GM23338 (cell line): ENCODE measurements at regions not wholly inside any gene's neighbourhood (a gene's known extent, or its start where the extent isn't known, plus 50 kb on each side); places are given as distances from the start of the nearest gene placed in this dataset.
"Not testable (repeated sequence)": the region's sequence is repeated elsewhere in the genome, so short reads cannot be mapped to it uniquely, and the experiment has no call there.

Experiments
- ATAC-seq: fragments of 200-7000 bp; cut with Tn5 transposase; 3 replicates; pipeline ENCODE4 v1.9.1; 2020
- DNase-seq: peaks from one replicate; pipeline ENCODE4 v3.0.0-alpha.2; 2015; ENCODE audit warnings: low spot score
- H2AFZ ChIP-seq: fragments of 200-600 bp; sonication (generic); 2 replicates; pipeline ENCODE4 v1.8.0; 2016; ENCODE audit warnings: antibody characterized with exemption, mild to moderate bottlenecking, moderate library complexity
- H3F3A ChIP-seq: fragments of 200-600 bp; sonication (generic); replicated peaks from 2 replicates; pipeline ENCODE4 v1.8.0; 2017; ENCODE audit warnings: antibody characterized with exemption, mixed run types, low read depth
- H3K27ac ChIP-seq: fragments of 200-600 bp; sonication (generic); 2 replicates; pipeline ENCODE4 v1.6.1; 2016; ENCODE audit warnings: low read depth
- H3K27me3 ChIP-seq: fragments of 200-600 bp; sonication (generic); 2 replicates; pipeline ENCODE4 v1.8.0; 2016; ENCODE audit warnings: mild to moderate bottlenecking, mixed run types, moderate library complexity; ENCODE audit not compliant: insufficient read depth
- H3K36me3 ChIP-seq: fragments of 200-600 bp; sonication (generic); 2 replicates; pipeline ENCODE4 v1.8.0; 2016; ENCODE audit warnings: mild to moderate bottlenecking; ENCODE audit not compliant: insufficient read depth
- H3K4me1 ChIP-seq: fragments of 200-600 bp; sonication (generic); 2 replicates; pipeline ENCODE4 v1.8.0; 2016; ENCODE audit warnings: mild to moderate bottlenecking, moderate library complexity; ENCODE audit not compliant: insufficient read depth
- H3K4me2 ChIP-seq: fragments of 200-600 bp; sonication (generic); 2 replicates; pipeline ENCODE4 v1.7.1; 2017; ENCODE audit warnings: mixed run types
- H3K4me3 ChIP-seq: fragments of 200-600 bp; sonication (generic); 2 replicates; pipeline ENCODE4 v1.6.1; 2016; ENCODE audit warnings: mixed run types
- H3K79me2 ChIP-seq: fragments of 200-600 bp; sonication (generic); replicated peaks from 2 replicates; pipeline ENCODE4 v1.8.0; 2017; ENCODE audit warnings: mild to moderate bottlenecking; ENCODE audit not compliant: insufficient read depth
- H3K9me2 ChIP-seq: fragments of 200-600 bp; sonication (generic); 2 replicates; pipeline ENCODE4 v1.8.0; 2017; ENCODE audit not compliant: insufficient read depth
- H4K20me1 ChIP-seq: fragments of 200-600 bp; sonication (generic); replicated peaks from 2 replicates; pipeline ENCODE4 v1.8.0; 2017; ENCODE audit warnings: mild to moderate bottlenecking; ENCODE audit not compliant: insufficient read depth
- H3K27ac Mint-ChIP-seq: 2 replicates; pipeline ENCODE4 v1.8.0; 2020; ENCODE audit warnings: inconsistent platforms, mild to moderate bottlenecking, moderate library complexity, mixed read lengths
- H3K27me3 Mint-ChIP-seq: 3 replicates; pipeline ENCODE4 v1.8.0; 2022; ENCODE audit warnings: low read depth, mild to moderate bottlenecking, moderate library complexity, mixed read lengths, inconsistent platforms; ENCODE audit not compliant: insufficient read depth, poor library complexity
- H3K36me3 Mint-ChIP-seq: 3 replicates; pipeline ENCODE4 v1.8.0; 2021; ENCODE audit warnings: low read depth, mild to moderate bottlenecking, inconsistent platforms, moderate library complexity, mixed read lengths
- H3K4me1 Mint-ChIP-seq: 3 replicates; pipeline ENCODE4 v1.8.0; 2020; ENCODE audit warnings: mild to moderate bottlenecking, inconsistent platforms, mixed read lengths
- H3K4me3 Mint-ChIP-seq: 3 replicates; pipeline ENCODE4 v1.8.0; 2021; ENCODE audit warnings: moderate library complexity, mild to moderate bottlenecking, inconsistent platforms, mixed read lengths
- H3K9me3 Mint-ChIP-seq: 3 replicates; pipeline ENCODE4 v1.8.0; 2020; ENCODE audit warnings: moderate library complexity, mild to moderate bottlenecking, inconsistent platforms, mixed read lengths
- CREB1 ChIP-seq: fragments of 250-450 bp; sonication (Bioruptor Pico); IDR thresholded peaks from 2 replicates; pipeline ENCODE4 v1.5.0; 2020; ENCODE audit warnings: low read depth, mild to moderate bottlenecking, moderate library complexity
- EZH2 ChIP-seq: fragments of 200-600 bp; sonication (generic); IDR thresholded peaks from one replicate; pipeline ENCODE4 v1.8.0; 2017; ENCODE audit warnings: antibody characterized with exemption, mild to moderate bottlenecking, low read depth; ENCODE audit not compliant: unreplicated experiment
- EZH2phosphoT487 ChIP-seq: fragments of 200-600 bp; sonication (generic); IDR thresholded peaks from one replicate; pipeline ENCODE4 v1.8.1; 2018; ENCODE audit warnings: antibody characterized with exemption; ENCODE audit not compliant: unreplicated experiment
- NANOG ChIP-seq: IDR thresholded peaks from 2 replicates; pipeline ENCODE4 v1.6.1; 2016; ENCODE audit warnings: antibody characterized with exemption, borderline replicate concordance
- POLR2AphosphoS5 ChIP-seq: IDR thresholded peaks from 2 replicates; pipeline ENCODE4 v1.6.1; 2016; ENCODE audit warnings: antibody characterized with exemption, low read depth
- ZNF114 ChIP-seq: fragments of 250-450 bp; sonication (Bioruptor Pico); IDR thresholded peaks from 2 replicates; pipeline ENCODE4 v1.5.0; 2020; ENCODE audit warnings: mild to moderate bottlenecking, moderate library complexity
- TF ChIP-seq, protein P1 (sequence below): IDR thresholded peaks from one replicate; pipeline ENCODE4 v1.6.1; 2018; ENCODE audit warnings: antibody characterized with exemption; ENCODE audit not compliant: unreplicated experiment
- TF ChIP-seq, protein P2 (sequence below): fragments of 250-450 bp; sonication (Bioruptor Pico); IDR thresholded peaks from 2 replicates; pipeline ENCODE4 v1.5.0; 2020; ENCODE audit warnings: mild to moderate bottlenecking, moderate library complexity

DNA sequence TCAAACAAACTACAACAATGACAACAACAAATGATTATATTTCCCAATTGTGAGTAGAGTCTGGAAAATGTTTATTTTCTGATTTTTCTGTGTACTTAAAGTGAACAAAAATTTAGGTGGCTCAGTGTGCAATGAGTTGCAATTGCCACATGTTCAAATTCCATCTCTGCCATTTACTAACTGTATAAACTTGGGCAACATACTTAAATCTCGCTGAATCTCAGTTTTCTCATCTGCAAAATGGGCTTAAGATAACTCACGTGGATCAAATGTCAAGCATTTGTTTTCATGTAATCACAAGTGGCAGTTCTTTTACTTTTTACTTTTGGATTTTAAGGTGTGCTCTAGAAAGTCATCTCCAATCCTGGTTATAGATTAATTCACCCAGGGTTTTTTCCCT is 416.8 kb upstream of the HNRNPA3 start:
- no peak overlapping the region for H3K27ac Mint-ChIP-seq
- Histone ChIP-seq H2AFZ (no peak overlapping the region), H3K27ac (no peak overlapping the region), H3K4me3 (no peak overlapping the region), H3K36me3 (peaks cover 6% of the 10 kb centered on the region; the same call in 1 of the 2 replicates), H3F3A (no peaks in the 10 kb centered on the region), H3K9me2 (peaks cover 7% of the 10 kb centered on the region; the same call in 1 of the 2 replicates), H3K27me3 (no peaks in the 10 kb centered on the region), H3K4me1 (0 out of 2 replicates have a peak, but pooled peaks cover 3% of the 10 kb centered on the region), H4K20me1 (no peaks in the 10 kb centered on the region; the same call in 1 of the 2 replicates), H3K79me2 (no peaks in the 10 kb centered on the region), H3K4me2 (no peak overlapping the region)
- no peak for DNase-seq
- peaks cover 15% of the 10 kb centered on the region; the same call in 2 of the 3 replicates for H3K36me3 Mint-ChIP-seq
- peaks cover 3% of the 10 kb centered on the region for H3K27me3 Mint-ChIP-seq
- no peak for ATAC-seq
- TF ChIP-seq EZH2phosphoT487 (no peak), EZH2 (no peak)
- peaks cover 24% of the 10 kb centered on the region for H3K9me3 Mint-ChIP-seq
- H3K4me3 Mint-ChIP-seq: no peak overlapping the region
- H3K4me1 Mint-ChIP-seq: no peaks in the 10 kb centered on the region

DNA sequence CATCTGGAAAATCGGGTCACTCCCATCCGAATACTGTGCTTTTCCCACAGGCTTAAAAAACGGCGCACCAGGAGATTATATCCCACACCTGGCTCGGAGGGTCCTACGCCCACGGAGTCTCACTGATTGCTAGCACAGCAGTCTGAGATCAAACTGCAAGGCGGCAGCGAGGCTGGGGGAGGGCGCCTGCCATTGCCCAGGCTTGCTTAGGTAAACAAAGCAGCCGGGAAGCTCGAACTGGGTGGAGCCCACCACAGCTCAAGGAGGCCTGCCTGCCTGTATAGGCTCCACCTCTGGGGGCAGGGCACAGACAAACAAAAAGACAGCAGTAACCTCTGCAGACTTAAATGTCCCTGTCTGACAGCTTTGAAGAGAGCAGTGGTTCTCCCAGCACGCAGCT is 415.9 kb upstream of the HNRNPA3 start:
- H3K27me3 ChIP-seq, H3K4me1 ChIP-seq, ATAC-seq, H3K9me2 ChIP-seq, H3K36me3 ChIP-seq, H3K27me3 Mint-ChIP-seq, H4K20me1 ChIP-seq, H3F3A ChIP-seq, H3K27ac Mint-ChIP-seq, H3K27ac ChIP-seq, H3K4me3 Mint-ChIP-seq, H3K4me1 Mint-ChIP-seq, DNase-seq, H3K4me2 ChIP-seq, H3K4me3 ChIP-seq, H2AFZ ChIP-seq, H3K79me2 ChIP-seq: not testable (repeated sequence)
- H3K9me3 Mint-ChIP-seq: peaks cover 24% of the 10 kb centered on the region
- peaks cover 15% of the 10 kb centered on the region; the same call in 2 of the 3 replicates for H3K36me3 Mint-ChIP-seq

DNA sequence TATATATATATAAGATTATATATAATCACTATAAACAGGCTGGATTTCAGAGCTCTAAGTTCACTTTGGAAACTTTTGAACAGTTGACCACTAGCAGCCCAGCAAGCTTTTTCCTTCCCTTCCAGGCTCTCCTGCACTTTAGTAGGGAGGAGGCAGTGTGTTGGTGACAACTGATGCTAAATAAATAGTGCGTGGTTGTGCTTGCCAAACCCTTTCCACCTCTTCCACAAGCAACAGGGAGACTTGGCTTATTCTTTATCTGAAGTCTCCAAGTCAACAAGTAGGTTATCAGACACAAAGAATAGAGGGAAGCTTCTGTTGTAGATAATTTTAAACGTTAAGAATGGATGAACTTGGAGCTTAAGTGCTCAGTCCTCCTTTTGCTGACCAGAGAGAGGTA is 408.2 kb upstream of the HNRNPA3 start:
- Histone ChIP-seq H3K27ac (no peak overlapping the region), H3K36me3 (no peaks in the 10 kb centered on the region), H3K4me3 (no peak overlapping the region), H4K20me1 (no peaks in the 10 kb centered on the region), H3K4me1 (no peaks in the 10 kb centered on the region), H2AFZ (no peak overlapping the region; the same call in 1 of the 2 replicates), H3K79me2 (no peaks in the 10 kb centered on the region), H3F3A (no peaks in the 10 kb centered on the region), H3K27me3 (no peaks in the 10 kb centered on the region), H3K4me2 (no peak overlapping the region), H3K9me2 (peaks cover 13% of the 10 kb centered on the region; the same call in 1 of the 2 replicates)
- Mint-ChIP-seq H3K9me3 (no peaks in the 10 kb centered on the region), H3K36me3 (no peaks in the 10 kb centered on the region), H3K4me3 (no peak overlapping the region), H3K27ac (no peak overlapping the region), H3K27me3 (no peaks in the 10 kb centered on the region), H3K4me1 (no peaks in the 10 kb centered on the region)
- DNase-seq (no peak), ATAC-seq (no peak)
- TF ChIP-seq, protein P1, sequence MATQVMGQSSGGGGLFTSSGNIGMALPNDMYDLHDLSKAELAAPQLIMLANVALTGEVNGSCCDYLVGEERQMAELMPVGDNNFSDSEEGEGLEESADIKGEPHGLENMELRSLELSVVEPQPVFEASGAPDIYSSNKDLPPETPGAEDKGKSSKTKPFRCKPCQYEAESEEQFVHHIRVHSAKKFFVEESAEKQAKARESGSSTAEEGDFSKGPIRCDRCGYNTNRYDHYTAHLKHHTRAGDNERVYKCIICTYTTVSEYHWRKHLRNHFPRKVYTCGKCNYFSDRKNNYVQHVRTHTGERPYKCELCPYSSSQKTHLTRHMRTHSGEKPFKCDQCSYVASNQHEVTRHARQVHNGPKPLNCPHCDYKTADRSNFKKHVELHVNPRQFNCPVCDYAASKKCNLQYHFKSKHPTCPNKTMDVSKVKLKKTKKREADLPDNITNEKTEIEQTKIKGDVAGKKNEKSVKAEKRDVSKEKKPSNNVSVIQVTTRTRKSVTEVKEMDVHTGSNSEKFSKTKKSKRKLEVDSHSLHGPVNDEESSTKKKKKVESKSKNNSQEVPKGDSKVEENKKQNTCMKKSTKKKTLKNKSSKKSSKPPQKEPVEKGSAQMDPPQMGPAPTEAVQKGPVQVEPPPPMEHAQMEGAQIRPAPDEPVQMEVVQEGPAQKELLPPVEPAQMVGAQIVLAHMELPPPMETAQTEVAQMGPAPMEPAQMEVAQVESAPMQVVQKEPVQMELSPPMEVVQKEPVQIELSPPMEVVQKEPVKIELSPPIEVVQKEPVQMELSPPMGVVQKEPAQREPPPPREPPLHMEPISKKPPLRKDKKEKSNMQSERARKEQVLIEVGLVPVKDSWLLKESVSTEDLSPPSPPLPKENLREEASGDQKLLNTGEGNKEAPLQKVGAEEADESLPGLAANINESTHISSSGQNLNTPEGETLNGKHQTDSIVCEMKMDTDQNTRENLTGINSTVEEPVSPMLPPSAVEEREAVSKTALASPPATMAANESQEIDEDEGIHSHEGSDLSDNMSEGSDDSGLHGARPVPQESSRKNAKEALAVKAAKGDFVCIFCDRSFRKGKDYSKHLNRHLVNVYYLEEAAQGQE: no peak
- TF ChIP-seq NANOG (no peak), CREB1 (CRISPR knock-in tag) (no peak), POLR2AphosphoS5 (no peak), ZNF114 (CRISPR knock-in tag) (no peak)
- TF ChIP-seq, protein P2, sequence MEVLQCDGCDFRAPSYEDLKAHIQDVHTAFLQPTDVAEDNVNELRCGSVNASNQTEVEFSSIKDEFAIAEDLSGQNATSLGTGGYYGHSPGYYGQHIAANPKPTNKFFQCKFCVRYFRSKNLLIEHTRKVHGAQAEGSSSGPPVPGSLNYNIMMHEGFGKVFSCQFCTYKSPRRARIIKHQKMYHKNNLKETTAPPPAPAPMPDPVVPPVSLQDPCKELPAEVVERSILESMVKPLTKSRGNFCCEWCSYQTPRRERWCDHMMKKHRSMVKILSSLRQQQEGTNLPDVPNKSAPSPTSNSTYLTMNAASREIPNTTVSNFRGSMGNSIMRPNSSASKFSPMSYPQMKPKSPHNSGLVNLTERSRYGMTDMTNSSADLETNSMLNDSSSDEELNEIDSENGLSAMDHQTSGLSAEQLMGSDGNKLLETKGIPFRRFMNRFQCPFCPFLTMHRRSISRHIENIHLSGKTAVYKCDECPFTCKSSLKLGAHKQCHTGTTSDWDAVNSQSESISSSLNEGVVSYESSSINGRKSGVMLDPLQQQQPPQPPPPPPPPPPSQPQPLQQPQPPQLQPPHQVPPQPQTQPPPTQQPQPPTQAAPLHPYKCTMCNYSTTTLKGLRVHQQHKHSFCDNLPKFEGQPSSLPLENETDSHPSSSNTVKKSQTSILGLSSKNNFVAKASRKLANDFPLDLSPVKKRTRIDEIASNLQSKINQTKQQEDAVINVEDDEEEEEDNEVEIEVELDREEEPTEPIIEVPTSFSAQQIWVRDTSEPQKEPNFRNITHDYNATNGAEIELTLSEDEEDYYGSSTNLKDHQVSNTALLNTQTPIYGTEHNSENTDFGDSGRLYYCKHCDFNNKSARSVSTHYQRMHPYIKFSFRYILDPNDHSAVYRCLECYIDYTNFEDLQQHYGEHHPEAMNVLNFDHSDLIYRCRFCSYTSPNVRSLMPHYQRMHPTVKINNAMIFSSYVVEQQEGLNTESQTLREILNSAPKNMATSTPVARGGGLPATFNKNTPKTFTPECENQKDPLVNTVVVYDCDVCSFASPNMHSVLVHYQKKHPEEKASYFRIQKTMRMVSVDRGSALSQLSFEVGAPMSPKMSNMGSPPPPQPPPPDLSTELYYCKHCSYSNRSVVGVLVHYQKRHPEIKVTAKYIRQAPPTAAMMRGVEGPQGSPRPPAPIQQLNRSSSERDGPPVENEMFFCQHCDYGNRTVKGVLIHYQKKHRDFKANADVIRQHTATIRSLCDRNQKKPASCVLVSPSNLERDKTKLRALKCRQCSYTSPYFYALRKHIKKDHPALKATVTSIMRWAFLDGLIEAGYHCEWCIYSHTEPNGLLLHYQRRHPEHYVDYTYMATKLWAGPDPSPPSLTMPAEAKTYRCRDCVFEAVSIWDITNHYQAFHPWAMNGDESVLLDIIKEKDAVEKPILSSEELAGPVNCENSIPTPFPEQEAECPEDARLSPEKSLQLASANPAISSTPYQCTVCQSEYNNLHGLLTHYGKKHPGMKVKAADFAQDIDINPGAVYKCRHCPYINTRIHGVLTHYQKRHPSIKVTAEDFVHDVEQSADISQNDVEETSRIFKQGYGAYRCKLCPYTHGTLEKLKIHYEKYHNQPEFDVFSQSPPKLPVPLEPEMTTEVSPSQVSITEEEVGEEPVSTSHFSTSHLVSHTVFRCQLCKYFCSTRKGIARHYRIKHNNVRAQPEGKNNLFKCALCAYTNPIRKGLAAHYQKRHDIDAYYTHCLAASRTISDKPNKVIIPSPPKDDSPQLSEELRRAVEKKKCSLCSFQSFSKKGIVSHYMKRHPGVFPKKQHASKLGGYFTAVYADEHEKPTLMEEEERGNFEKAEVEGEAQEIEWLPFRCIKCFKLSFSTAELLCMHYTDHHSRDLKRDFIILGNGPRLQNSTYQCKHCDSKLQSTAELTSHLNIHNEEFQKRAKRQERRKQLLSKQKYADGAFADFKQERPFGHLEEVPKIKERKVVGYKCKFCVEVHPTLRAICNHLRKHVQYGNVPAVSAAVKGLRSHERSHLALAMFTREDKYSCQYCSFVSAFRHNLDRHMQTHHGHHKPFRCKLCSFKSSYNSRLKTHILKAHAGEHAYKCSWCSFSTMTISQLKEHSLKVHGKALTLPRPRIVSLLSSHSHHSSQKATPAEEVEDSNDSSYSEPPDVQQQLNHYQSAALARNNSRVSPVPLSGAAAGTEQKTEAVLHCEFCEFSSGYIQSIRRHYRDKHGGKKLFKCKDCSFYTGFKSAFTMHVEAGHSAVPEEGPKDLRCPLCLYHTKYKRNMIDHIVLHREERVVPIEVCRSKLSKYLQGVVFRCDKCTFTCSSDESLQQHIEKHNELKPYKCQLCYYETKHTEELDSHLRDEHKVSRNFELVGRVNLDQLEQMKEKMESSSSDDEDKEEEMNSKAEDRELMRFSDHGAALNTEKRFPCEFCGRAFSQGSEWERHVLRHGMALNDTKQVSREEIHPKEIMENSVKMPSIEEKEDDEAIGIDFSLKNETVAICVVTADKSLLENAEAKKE (CRISPR knock-in tag): no peak
